Sciatic nerve (tissue), 2 donors: ENCODE measurements at regions not wholly inside any gene's neighbourhood (a gene's known extent, or its start where the extent isn't known, plus 50 kb on each side); places are given as distances from the start of the nearest gene placed in this dataset.
A peak's percentile ranks its signal among the peaks of the same experiment; 100 is the strongest.

Experiments used
- ATAC-seq: fragments of 200-7000 bp; cut with Tn5 transposase; one replicate; pipeline ENCODE4 v1.9.1; 2020; ENCODE audit warnings: mild to moderate bottlenecking, moderate library complexity
- DNase-seq: peaks from one replicate; pipeline ENCODE4 v3.0.0-alpha.2; 2020; ENCODE audit warnings: low spot score
- intact Hi-C: fragments of 100-400 bp; cut with DNase I; formaldehyde crosslinking; loops from one replicate; pipeline ENCODE4 v1.14.2; 2022
- donor health status: DM: no; HTN: no; CAD: no.
- donor health status: DM: no; HTN: no; CAD: no.

DNA sequence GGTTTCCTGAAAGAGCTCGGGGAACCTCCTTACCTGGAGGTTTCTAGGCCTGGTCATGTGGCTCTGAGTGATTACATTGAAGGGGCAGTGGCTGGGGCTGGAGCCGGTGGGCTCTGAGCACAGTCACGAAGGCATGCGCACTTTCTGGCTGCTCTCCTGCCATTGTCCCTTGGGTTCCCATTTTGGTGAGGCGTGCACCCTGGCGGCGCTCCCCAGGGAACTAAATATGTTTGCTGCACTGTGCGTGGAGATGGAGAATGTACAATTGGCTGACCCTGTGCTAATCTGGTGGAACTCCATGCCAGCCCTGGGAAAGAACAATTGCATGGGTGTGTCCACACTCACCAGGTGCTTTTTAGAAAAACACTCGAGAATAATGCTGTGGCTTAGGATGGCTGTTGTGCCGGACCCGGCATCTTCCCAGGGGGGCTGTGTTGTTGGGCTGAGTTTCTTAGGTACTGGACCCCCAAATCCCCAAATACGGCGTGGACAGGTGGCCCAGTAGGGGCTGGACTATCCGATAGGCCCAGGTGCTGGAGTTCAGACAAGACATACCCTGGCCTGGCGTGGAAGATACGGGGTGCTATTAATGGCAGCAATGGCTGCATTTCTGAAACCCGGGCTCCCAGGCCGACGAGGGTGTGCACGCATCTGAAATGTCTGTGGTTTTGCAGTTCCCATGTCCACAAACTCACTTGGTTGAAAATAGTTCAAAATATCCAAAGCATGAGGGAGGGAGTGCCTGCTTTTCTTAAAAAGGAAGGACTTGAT, 230.5 kb downstream of the SEC14L1 start:
- no peak for DNase-seq
- intact Hi-C loops, result no loop called here
- no peak for ATAC-seq

DNA sequence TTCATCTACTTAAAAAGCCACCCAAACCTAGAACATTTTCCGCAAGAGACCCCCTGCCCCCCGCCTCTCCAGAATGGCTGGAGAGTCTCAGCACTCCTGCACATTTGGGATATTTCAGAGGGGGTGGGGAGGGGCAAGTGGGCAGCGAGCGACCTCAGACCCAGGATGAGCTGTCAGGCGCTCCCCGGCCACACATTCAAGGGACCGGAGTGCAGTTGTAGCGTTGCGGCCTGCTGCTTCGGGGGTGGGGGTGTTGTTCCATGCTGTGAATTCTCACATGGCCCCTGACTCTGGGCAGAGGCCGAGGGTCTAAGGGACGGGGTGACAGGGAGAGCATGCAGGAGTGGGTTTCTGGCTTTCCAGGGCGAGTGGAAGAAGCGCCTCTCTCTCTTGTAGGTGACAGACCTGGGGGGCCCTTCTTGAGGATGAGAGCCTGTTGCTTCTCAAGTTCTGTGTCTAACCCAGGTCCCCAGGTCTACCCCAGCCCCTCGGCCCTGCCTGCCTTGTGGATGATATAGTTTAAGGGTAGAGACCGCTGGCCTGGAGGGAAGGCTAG, 231.2 kb downstream of the SEC14L1 start:
- ATAC-seq (no peak), DNase-seq (no peak)
- intact Hi-C loops, result no loop called here

DNA sequence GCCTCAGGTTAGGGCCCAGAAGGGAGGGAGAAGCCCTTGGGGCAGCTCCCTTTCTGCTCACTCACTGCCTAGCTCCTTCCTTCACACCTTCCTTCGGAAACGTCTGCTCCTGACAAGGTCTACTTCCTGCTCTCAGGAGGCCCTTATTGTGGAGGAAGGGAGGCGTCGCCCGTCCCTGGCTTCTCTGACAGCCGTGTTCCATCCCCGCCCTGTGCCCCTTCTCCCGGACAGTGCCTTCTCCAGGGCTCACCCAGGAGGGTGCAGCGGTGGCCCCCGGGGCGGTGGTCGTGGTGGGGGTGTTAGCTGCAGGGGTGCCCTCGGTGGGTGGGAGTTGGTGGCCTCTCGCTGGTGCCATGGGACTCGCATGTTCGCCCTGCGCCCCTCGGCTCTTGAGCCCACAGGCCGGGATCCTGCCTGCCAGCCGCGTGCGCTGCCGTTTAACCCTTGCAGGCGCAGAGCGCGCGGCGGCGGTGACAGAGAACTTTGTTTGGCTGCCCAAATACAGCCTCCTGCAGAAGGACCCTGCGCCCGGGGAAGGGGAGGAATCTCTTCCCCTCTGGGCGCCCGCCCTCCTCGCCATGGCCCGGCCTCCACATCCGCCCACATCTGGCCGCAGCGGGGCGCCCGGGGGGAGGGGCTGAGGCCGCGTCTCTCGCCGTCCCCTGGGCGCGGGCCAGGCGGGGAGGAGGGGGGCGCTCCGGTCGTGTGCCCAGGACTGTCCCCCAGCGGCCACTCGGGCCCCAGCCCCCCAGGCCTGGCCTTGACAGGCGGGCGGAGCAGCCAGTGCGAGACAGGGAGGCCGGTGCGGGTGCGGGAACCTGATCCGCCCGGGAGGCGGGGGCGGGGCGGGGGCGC, 231.9 kb downstream of the SEC14L1 start:
- ATAC-seq, result peak; percentile 65
- DNase-seq, result peak; percentile 92
- intact Hi-C loops, result no loop called here

DNA sequence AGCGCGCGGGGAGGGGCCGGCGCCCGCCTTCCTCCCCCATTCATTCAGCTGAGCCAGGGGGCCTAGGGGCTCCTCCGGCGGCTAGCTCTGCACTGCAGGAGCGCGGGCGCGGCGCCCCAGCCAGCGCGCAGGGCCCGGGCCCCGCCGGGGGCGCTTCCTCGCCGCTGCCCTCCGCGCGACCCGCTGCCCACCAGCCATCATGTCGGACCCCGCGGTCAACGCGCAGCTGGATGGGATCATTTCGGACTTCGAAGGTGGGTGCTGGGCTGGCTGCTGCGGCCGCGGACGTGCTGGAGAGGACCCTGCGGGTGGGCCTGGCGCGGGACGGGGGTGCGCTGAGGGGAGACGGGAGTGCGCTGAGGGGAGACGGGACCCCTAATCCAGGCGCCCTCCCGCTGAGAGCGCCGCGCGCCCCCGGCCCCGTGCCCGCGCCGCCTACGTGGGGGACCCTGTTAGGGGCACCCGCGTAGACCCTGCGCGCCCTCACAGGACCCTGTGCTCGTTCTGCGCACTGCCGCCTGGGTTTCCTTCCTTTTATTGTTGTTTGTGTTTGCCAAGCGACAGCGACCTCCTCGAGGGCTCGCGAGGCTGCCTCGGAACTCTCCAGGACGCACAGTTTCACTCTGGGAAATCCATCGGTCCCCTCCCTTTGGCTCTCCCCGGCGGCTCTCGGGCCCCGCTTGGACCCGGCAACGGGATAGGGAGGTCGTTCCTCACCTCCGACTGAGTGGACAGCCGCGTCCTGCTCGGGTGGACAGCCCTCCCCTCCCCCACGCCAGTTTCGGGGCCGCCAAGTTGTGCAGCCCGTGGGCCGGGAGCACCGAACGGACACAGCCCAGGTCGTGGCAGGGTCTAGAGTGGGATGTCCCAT, 232.8 kb downstream of the SEC14L1 start:
- peak; percentile 80 for DNase-seq
- ATAC-seq, result peak; percentile 35
- intact Hi-C loops, result no loop called here

DNA sequence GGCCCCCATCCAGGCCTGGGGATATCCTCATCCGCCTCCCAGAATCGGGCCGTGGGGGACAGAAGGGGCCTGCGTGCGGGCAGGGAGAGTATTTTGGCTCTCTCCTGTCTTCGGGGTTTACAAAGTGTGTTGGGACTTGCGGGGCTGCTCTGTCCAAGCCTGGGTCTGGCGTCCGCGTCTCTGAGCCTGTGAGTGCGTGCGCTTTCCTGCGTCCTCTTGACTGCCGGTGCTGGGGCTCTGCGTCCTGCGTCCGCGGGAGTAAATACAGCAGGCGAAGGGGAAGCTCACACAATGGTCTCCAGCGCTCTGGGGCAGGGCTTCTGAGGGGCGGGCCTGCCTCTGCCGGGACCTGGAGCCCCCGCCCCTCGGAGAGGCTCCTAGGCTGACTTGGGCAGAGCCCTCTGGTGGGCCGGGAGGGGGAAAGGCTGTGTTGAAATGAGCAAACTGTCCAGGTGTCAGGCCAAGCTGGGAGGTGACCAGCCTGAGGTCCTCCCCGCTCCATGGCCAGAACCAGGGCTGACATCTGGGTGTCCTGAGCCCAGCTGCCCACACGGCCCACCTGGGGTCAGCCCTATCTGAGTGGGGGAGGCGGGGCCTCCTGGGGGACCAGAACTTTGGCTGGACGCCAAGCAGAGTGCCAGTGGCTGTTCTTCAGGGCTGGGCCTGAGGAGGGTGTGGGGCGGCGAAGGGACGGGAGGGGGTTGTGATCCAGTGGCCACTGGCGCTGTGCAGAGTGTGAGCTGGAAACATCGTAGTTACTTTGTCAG, 233.6 kb downstream of the SEC14L1 start:
- DNase-seq (peak; percentile 89), ATAC-seq (peak; percentile 75)
- intact Hi-C loops, result no loop called here

DNA sequence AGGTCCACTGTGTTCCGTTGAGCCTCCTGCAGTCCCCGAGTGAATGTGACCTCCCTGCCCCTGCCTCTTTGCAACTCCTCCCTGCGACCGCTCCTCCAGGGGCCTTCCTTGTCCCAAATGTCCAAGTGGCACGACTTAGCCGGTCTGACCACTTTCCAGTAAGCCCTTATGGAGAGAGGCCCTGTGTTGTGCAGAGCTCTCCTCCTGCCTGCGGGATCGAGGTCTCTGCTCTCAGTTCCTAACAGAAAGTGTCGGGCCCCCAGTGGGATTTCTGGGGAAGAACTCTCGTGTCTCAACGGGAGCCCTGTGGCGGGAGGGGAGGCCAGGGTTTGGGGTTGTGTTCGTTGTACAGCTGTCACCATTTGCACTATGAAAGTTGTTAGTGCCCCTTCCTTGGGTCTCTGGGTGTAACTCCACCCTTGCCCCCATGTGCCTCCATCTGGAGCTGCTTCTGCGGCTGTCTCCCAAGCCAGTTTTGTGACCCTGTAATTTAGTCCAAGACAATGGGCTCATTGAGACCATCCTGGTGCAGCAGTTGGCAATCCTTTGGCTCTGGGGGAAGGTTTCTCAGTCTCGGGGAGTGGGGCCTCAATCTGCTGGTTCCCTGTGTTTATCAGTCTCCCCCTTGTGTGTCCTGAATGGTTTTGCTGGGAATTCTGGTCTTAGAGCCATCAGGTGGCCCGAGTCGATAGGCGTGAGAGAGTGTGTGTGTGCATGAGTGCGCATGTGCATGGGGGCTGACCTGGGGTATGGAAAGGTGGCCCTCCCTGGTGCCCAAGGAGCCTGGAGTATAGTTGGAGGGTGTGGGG, 234.5 kb downstream of the SEC14L1 start:
- ATAC-seq (no peak), DNase-seq (no peak)
- intact Hi-C loops, result no loop called here

DNA sequence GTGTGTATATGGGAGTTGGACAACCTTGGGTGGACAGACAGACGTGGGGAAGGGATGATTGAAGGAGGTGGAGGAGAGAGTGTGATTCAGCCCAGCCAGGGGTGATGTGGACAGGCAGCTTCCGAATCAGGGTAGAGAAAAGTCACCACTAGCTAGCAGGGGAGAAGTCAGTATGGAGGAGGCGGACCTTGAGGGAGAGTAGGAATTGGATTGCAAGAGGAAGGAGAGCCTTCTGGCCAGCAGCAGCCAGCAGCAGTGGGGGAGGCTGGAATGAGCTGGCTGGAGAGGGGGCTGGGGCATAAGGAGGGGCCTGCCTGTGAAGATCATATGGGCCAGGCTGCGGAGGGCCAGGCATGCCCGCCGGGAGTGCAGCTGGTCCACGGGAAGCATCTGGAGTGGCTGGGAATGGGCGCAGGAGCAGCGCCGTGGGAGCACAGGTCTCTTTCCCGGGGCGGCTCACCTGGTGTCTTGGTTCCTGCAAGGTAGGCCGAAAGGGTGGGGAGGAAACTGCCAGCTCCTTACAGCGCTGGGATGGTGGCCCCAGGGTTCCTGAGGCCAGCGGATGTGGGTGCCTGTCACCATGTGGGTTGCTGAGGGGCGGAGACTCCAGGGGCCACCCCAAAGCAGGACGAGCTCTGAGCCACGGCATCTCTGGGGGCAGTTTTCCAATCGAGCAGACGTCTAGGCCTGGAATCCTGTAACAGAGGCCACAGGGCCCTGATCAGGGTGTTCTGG, 235.3 kb downstream of the SEC14L1 start:
- DNase-seq (no peak), ATAC-seq (no peak)

GRCh38 chr17:77376795-77377709, 236.3 kb downstream of the SEC14L1 start:
- no peak for ATAC-seq
- intact Hi-C loops, result loop anchor here (2.0 kb wide), 1 partner anchor 30 kb away; no protein-coding TSS in a partner anchor
- DNase-seq, result no peak

More for the DNA sequence above, 235.3 kb downstream of the SEC14L1 start:
- intact Hi-C loops, result loop anchor here (2.0 kb wide), 1 partner anchor 31 kb away; no protein-coding TSS in a partner anchor

GRCh38 chr17:77377710-77378235, 237.0 kb downstream of the SEC14L1 start:
- DNase-seq (no peak), ATAC-seq (no peak)
- intact Hi-C loops, result loop anchor here (2.0 kb wide), 1 partner anchor 29 kb away; no protein-coding TSS in a partner anchor

GRCh38 chr17:77378318-77379064, 237.7 kb downstream of the SEC14L1 start:
- DNase-seq, result no peak
- no peak for ATAC-seq
- intact Hi-C loops, result no loop called here

DNA sequence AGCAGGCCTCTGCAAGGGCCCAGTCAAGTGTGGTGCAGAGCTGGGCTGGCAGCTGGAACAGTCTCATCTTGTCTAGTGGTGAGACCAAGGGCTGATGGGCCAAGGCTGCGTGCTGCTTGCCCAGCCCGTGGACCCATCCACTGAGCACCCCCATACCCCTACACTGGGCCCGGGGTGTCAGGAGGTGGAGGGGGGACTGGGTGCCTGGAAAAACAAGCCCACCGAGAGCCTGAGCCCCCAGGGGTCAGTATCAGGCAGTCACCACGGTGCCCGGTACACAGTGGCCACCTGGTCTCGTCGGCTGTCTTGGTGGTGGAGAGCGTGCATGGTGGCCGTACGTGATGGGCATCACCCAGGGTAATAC, 238.3 kb downstream of the SEC14L1 start:
- no peak for DNase-seq

GRCh38 chr17:77379832-77380231, 239.1 kb downstream of the SEC14L1 start:
- intact Hi-C loops, result no loop called here
- ATAC-seq (no peak), DNase-seq (no peak)

More for the DNA sequence above, 238.3 kb downstream of the SEC14L1 start:
- intact Hi-C loops, result no loop called here
- no peak for ATAC-seq

DNA sequence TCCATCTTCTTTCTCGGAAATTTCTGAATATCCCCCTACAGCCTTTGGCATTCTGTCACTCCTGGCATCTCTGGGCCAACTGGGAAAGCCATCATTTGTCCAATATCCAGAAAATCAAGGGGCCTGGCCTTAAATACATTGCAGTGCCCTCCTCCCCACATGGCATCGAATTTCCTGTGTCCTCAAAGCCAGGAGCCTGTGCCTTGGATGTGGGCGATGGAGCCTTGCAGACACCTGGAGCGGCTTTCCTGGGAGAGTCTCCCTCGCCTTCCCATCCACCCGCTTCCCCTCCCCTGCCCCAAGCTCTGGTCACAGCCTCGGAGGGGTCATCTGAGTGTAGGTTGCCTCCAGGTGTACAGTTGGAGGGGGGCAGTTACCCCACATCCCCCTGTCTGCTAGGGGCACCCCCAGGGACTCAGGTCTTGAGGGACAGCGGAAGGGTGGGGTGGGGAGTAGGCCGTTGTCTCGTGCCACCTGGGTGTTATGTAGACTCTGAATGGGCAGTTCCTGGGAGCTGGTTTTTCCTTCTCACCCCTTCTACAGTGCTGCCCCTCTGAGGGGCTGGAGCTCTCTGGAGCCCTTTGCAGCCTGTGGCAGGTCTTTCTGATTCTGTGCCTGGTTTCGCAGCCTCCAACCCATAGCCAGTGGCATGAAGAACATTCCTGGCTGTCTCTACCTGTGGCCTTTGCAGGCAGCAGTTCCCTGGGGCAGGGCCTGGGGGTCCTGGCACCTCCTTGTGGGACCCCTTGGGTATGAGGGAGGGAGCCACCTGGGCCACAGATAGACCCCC, 239.8 kb downstream of the SEC14L1 start:
- ATAC-seq, result no peak
- no peak for DNase-seq
- intact Hi-C loops, result no loop called here

DNA sequence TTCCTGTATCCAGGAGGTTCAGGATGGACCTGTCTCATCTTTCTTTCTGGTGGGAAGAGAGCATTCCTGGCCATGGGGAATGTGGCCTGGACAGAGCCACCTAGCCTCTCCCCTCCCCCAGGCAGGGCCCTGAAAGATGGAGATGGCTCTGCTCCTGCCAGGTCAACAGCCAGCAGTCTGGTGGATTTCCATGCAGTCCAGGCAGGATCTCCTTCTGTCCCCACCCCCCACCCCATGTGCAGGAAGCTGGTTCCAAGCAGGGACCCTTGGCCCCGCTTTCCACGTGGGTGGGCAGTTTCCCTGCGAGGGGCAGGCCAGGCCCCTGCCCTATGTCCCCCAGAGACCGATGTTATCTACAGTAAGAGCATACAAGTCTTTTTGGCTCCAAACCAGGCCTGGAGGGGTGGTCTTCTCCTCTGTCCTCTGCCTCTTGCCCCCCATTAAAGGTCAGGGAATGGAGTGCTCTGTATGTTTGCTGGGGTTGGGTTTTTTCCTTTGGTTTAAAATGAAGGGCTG, 240.5 kb downstream of the SEC14L1 start:
- ATAC-seq (no peak), DNase-seq (no peak)
- intact Hi-C loops, result no loop called here
